Endothelial cell of umbilical vein (primary cell): ENCODE measurements at regions not wholly inside any gene's neighbourhood (a gene's known extent, or its start where the extent isn't known, plus 50 kb on each side); places are given as distances from the start of the nearest gene placed in this dataset.
A peak's percentile ranks its signal among the peaks of the same experiment; 100 is the strongest.

Source experiments
- BruUV-seq: library from RNA; stranded (reverse); fragments of 400-500 nt; replicated peaks from 2 replicates; lab custom pipeline; 2021; lab: Mats Ljungman, UMichigan
- CTCF ChIA-PET: fragments of 300-600, 350-600 bp; sonication (Branson Sonifier 250); formaldehyde crosslinking; loops from one replicate; lab custom pipeline; 2021; ENCODE audit warnings: antibody characterized with exemption, inconsistent platforms; lab: Charles Lee
- POLR2A ChIA-PET: fragments of 300-600, 350-600 bp; sonication (Branson Sonifier 250); formaldehyde crosslinking; loops from one replicate; lab custom pipeline; 2021; ENCODE audit warnings: antibody characterized with exemption, inconsistent platforms; lab: Charles Lee
- DNase-seq: peaks from one replicate; pipeline ENCODE4 v3.0.0-alpha.2; 2011; ENCODE audit warnings: low read depth, low spot score
- FAIRE-seq: peaks from 2 replicates; lab custom pipeline; 2011; peaks lifted over from hg19 to GRCh38; lab: Jason Lieb, UNC
- H2AFZ ChIP-seq: 2 replicates; pipeline ENCODE4 v1.6.0; 2012; ENCODE audit warnings: low read depth, low read length, control low read depth, inconsistent platforms
- H3K27ac ChIP-seq: 2 replicates; pipeline ENCODE4 v1.5.1; 2011; ENCODE audit warnings: low read depth, mild to moderate bottlenecking, control low read depth, low read length, moderate library complexity; ENCODE audit not compliant: insufficient read depth
- H3K27me3 ChIP-seq, 2 experiments: 2 replicates each; pipeline versions ENCODE4 v1.6.0 to v1.6.1; 2011; ENCODE audit warnings: low read length in 2 of 2, mixed read lengths in 1 of 2; ENCODE audit not compliant: control insufficient read depth in 2 of 2, insufficient read depth in 2 of 2
- H3K36me3 ChIP-seq, 2 experiments: 2 replicates in 1 of 2; 3 replicates in 1 of 2; pipeline ENCODE4 v1.5.1; 2011; ENCODE audit warnings: low read length in 2 of 2, mild to moderate bottlenecking in 1 of 2, moderate library complexity in 1 of 2; ENCODE audit not compliant: control insufficient read depth in 2 of 2, insufficient read depth in 2 of 2; ENCODE audit errors: extremely low read depth in 1 of 2
- H3K4me1 ChIP-seq: 3 replicates; pipeline ENCODE4 v1.5.1; 2011; ENCODE audit warnings: mild to moderate bottlenecking, low read length; ENCODE audit not compliant: control insufficient read depth, insufficient read depth; ENCODE audit errors: extremely low read depth
- H3K4me2 ChIP-seq: 2 replicates; pipeline ENCODE4 v1.6.1; 2011; ENCODE audit warnings: low read length, control low read depth, mixed read lengths; ENCODE audit not compliant: insufficient read depth
- H3K4me3 ChIP-seq, 3 experiments: fragments of 200-600 bp in 1 of 3; sonication (generic), shearing (Covaris generic) in 1 of 3; replicated peaks in 1 of 3; 2 replicates each; pipeline ENCODE4 v1.5.1; 2011 to 2016; ENCODE audit warnings: control low read depth in 3 of 3, low read length in 3 of 3, mild to moderate bottlenecking in 2 of 3, inconsistent platforms in 1 of 3, low read depth in 1 of 3, moderate library complexity in 1 of 3; ENCODE audit not compliant: insufficient read depth in 1 of 3
- H3K79me2 ChIP-seq: 2 replicates; pipeline ENCODE4 v1.6.0; 2012; ENCODE audit warnings: low read length, inconsistent platforms; ENCODE audit not compliant: control insufficient read depth, insufficient read depth
- H3K9ac ChIP-seq: replicated peaks from 2 replicates; pipeline ENCODE3; 2011; ENCODE audit warnings: low read length, control low read depth; ENCODE audit not compliant: insufficient read depth; ENCODE audit errors: extremely low read depth
- H3K9me1 ChIP-seq: replicated peaks from 3 replicates; pipeline ENCODE4 v1.6.0; 2011; ENCODE audit warnings: mild to moderate bottlenecking, low read length; ENCODE audit not compliant: control insufficient read depth, insufficient read depth; ENCODE audit errors: extremely low read depth
- H3K9me3 ChIP-seq: replicated peaks from 2 replicates; pipeline ENCODE4 v1.5.1; 2012; ENCODE audit warnings: low read length, inconsistent platforms; ENCODE audit not compliant: control insufficient read depth, insufficient read depth
- H4K20me1 ChIP-seq: replicated peaks from 2 replicates; pipeline ENCODE3; 2011; ENCODE audit warnings: mild to moderate bottlenecking, low read length; ENCODE audit not compliant: control insufficient read depth, insufficient read depth; ENCODE audit errors: extremely low read depth
- EZH2 ChIP-seq: IDR thresholded peaks from 2 replicates; pipeline ENCODE4 v1.6.1; 2012; ENCODE audit warnings: borderline replicate concordance, low read depth, mild to moderate bottlenecking, moderate library complexity, low read length, inconsistent platforms; ENCODE audit not compliant: severe bottlenecking
- FOS ChIP-seq: IDR thresholded peaks from 2 replicates; pipeline ENCODE4 v1.6.1; 2011; ENCODE audit warnings: mild to moderate bottlenecking, low read length, moderate library complexity, borderline replicate concordance; ENCODE audit not compliant: insufficient read depth
- GATA2 ChIP-seq: IDR thresholded peaks from 2 replicates; pipeline ENCODE4 v1.7.0; 2011; ENCODE audit warnings: low read depth, mild to moderate bottlenecking, moderate library complexity, mixed read lengths, low read length; ENCODE audit not compliant: insufficient read length, insufficient read depth
- JUN ChIP-seq: IDR thresholded peaks from 2 replicates; pipeline ENCODE4 v1.6.1; 2011; ENCODE audit warnings: borderline replicate concordance, low read depth; ENCODE audit not compliant: insufficient read length, insufficient read depth
- MAX ChIP-seq: IDR thresholded peaks from 2 replicates; pipeline ENCODE4 v1.6.1; 2011; ENCODE audit not compliant: insufficient read depth, insufficient read length
- MYC ChIP-seq: IDR thresholded peaks from one replicate; pipeline ENCODE4 v1.6.1; 2011; ENCODE audit warnings: mild to moderate bottlenecking, low read depth, low read length
- POLR2A ChIP-seq: IDR thresholded peaks from 2 replicates; pipeline ENCODE4 v1.6.1; 2012; ENCODE audit warnings: low read depth, mild to moderate bottlenecking, control low read depth, low read length
- POLR2AphosphoS5 ChIP-seq: IDR thresholded peaks from 2 replicates; pipeline ENCODE4 v1.6.1; 2012; ENCODE audit warnings: low read depth, mild to moderate bottlenecking, control low read depth, low read length, moderate library complexity; ENCODE audit not compliant: insufficient read depth
- dilution Hi-C: fragments of 300-500 bp; cut with MboI; formaldehyde crosslinking; loops from one replicate; pipeline ENCODE4 v1.15.0; 2019; ENCODE audit warnings: low sequenced_read_pairs; ENCODE audit not compliant: extremely low pct_ligation_motif_present
- intact Hi-C: fragments of 100-400 bp; cut with micrococcal nuclease; formaldehyde crosslinking; loops from one replicate; pipeline ENCODE4 v1.10.0; 2022
- TF ChIP-seq, protein P1 (sequence below), 2 donors: IDR thresholded peaks; 1 replicate in 1 of 2; 2 replicates in 1 of 2; pipeline ENCODE4 v1.5.1; 2011; ENCODE audit warnings: low read length in 2 of 2, mild to moderate bottlenecking in 2 of 2, moderate library complexity in 2 of 2, control low read depth in 1 of 2, inconsistent platforms in 1 of 2, low read depth in 1 of 2; ENCODE audit not compliant: insufficient read depth in 1 of 2; ENCODE audit errors: extremely low read depth in 1 of 2

- intact Hi-C loops: loop anchor here (1.0 kb wide), 1 partner anchor 21 kb away; no protein-coding TSS in a partner anchor
- peak overlapping the region; percentile 35 for H3K27ac ChIP-seq
Measured at GRCh38 chr10:43867113-43867512, 218.4 kb upstream of the ZNF32 start.

More at GRCh38 chr10:43867113-43867512, 218.4 kb upstream of the ZNF32 start:
- Histone ChIP-seq H3K4me3 (no peak overlapping the region), H3K36me3 (no peaks in the 10 kb centered on the region), H3K9me3 (no peaks in the 10 kb centered on the region), H3K27me3 (no peaks in the 10 kb centered on the region), H3K4me1 (peaks cover 45% of the 10 kb centered on the region), H4K20me1 (no peaks in the 10 kb centered on the region), H3K4me2 (peak overlapping the region; percentile 31), H2AFZ (no peak overlapping the region), H3K79me2 (no peaks in the 10 kb centered on the region), H3K9me1 (no peaks in the 10 kb centered on the region), H3K9ac (no peak overlapping the region)
- DNase-seq: no peak
- dilution Hi-C loops: no loop called here
- POLR2A ChIA-PET: no interaction called here
- no peak for FAIRE-seq
- BruUV-seq: no TSS peak
- CTCF ChIA-PET: interaction anchor here (1.0 to 3.8 kb wide), 6 partner anchors 9 to 177 kb away, joined by 3 to 25 read pairs (median 6); no protein-coding TSS in a partner anchor
- TF ChIP-seq POLR2A: no peak
- TF ChIP-seq EZH2: no peak
- TF ChIP-seq JUN: no peak
- TF ChIP-seq, protein P1, sequence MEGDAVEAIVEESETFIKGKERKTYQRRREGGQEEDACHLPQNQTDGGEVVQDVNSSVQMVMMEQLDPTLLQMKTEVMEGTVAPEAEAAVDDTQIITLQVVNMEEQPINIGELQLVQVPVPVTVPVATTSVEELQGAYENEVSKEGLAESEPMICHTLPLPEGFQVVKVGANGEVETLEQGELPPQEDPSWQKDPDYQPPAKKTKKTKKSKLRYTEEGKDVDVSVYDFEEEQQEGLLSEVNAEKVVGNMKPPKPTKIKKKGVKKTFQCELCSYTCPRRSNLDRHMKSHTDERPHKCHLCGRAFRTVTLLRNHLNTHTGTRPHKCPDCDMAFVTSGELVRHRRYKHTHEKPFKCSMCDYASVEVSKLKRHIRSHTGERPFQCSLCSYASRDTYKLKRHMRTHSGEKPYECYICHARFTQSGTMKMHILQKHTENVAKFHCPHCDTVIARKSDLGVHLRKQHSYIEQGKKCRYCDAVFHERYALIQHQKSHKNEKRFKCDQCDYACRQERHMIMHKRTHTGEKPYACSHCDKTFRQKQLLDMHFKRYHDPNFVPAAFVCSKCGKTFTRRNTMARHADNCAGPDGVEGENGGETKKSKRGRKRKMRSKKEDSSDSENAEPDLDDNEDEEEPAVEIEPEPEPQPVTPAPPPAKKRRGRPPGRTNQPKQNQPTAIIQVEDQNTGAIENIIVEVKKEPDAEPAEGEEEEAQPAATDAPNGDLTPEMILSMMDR (IDR thresholded peaks at IDR 0.05; ENCODE audit: extremely low read depth in 1 of 2, insufficient read depth in 1 of 2, low read depth in 1 of 2, low read length in 2 of 2): no peak
- TF ChIP-seq MAX: no peak
- TF ChIP-seq FOS: no peak
- TF ChIP-seq GATA2: no peak
- no peak for TF ChIP-seq MYC
- TF ChIP-seq POLR2AphosphoS5: no peak
